ENCODE measurements at regions not wholly inside any gene's neighbourhood (a gene's known extent, or its start where the extent isn't known, plus 50 kb on each side); places are given as distances from the start of the nearest gene placed in this dataset.

DNA sequence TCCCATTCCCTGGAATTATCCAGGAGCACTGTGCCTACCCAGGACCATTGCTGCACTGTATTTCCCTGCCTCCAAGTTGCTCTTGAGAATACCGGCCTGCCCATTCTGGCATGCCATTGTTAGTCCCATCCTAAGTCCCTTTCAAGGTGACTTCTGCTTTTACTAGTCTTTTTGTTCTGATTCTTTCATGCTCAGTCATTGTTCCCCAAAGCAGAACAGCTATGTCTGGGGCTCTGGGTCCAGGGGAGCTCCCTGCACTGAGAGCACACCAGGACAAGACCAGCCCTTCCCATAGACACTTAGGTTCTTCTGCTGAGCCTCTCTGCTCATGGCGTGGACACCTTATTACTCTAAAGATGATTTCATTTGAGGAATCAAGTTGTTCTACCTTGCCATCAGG is 388.9 kb upstream of the KLF4 start:
- TF ChIP-seq CEBPB (IDR thresholded peaks at IDR 0.05; ENCODE audit: low read depth, low read length) (no peak), POLR2A (IDR thresholded peaks at IDR 0.05; ENCODE audit: low read depth, low read length) (no peak), MAFK (IDR thresholded peaks at IDR 0.05; ENCODE audit: low read depth, low read length) (no peak), FOS (IDR thresholded peaks at IDR 0.05; ENCODE audit: low read depth, low read length) (no peak), MAZ (IDR thresholded peaks at IDR 0.05; ENCODE audit: borderline replicate concordance, low read depth, low read length) (no peak), RFX5 (IDR thresholded peaks at IDR 0.05; ENCODE audit: low read depth, low read length) (no peak), RAD21 (IDR thresholded peaks at IDR 0.05; ENCODE audit: low read length) (no peak), SMC3 (IDR thresholded peaks at IDR 0.05; ENCODE audit: low read depth, low read length) (no peak), NFE2L2 (IDR thresholded peaks at IDR 0.05; ENCODE audit: low read depth, low read length) (no peak), RCOR1 (IDR thresholded peaks at IDR 0.05; ENCODE audit: insufficient replicate concordance, low read length) (no peak), MXI1 (IDR thresholded peaks at IDR 0.05; ENCODE audit: borderline replicate concordance, low read depth, low read length) (no peak)
- TF ChIP-seq, protein P1, sequence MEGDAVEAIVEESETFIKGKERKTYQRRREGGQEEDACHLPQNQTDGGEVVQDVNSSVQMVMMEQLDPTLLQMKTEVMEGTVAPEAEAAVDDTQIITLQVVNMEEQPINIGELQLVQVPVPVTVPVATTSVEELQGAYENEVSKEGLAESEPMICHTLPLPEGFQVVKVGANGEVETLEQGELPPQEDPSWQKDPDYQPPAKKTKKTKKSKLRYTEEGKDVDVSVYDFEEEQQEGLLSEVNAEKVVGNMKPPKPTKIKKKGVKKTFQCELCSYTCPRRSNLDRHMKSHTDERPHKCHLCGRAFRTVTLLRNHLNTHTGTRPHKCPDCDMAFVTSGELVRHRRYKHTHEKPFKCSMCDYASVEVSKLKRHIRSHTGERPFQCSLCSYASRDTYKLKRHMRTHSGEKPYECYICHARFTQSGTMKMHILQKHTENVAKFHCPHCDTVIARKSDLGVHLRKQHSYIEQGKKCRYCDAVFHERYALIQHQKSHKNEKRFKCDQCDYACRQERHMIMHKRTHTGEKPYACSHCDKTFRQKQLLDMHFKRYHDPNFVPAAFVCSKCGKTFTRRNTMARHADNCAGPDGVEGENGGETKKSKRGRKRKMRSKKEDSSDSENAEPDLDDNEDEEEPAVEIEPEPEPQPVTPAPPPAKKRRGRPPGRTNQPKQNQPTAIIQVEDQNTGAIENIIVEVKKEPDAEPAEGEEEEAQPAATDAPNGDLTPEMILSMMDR (conservative IDR thresholded peaks at IDR 0.05; ENCODE audit: low read depth, low read length), result no peak
- TF ChIP-seq, protein P2, sequence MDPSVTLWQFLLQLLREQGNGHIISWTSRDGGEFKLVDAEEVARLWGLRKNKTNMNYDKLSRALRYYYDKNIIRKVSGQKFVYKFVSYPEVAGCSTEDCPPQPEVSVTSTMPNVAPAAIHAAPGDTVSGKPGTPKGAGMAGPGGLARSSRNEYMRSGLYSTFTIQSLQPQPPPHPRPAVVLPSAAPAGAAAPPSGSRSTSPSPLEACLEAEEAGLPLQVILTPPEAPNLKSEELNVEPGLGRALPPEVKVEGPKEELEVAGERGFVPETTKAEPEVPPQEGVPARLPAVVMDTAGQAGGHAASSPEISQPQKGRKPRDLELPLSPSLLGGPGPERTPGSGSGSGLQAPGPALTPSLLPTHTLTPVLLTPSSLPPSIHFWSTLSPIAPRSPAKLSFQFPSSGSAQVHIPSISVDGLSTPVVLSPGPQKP (IDR thresholded peaks at IDR 0.05; ENCODE audit: borderline replicate concordance, low read depth, low read length), result no peak
- TF ChIP-seq, protein P3, sequence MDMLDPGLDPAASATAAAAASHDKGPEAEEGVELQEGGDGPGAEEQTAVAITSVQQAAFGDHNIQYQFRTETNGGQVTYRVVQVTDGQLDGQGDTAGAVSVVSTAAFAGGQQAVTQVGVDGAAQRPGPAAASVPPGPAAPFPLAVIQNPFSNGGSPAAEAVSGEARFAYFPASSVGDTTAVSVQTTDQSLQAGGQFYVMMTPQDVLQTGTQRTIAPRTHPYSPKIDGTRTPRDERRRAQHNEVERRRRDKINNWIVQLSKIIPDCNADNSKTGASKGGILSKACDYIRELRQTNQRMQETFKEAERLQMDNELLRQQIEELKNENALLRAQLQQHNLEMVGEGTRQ (IDR thresholded peaks at IDR 0.05; ENCODE audit: low read depth, low read length), result no peak
